ENCODE measurements at regions not wholly inside any gene's neighbourhood (a gene's known extent, or its start where the extent isn't known, plus 50 kb on each side); places are given as distances from the start of the nearest gene placed in this dataset.
A peak's percentile ranks its signal among the peaks of the same experiment; 100 is the strongest.

GRCh38 chr15:70510433-70510832 lies 252.9 kb downstream of the UACA start:
- DNase-seq (ENCODE audit: low read depth): no peak

GRCh38 chr15:70509731-70510143 lies 253.6 kb downstream of the UACA start:
- no peaks in the 10 kb centered on the region for H3K36me3 ChIP-seq (ENCODE audit: control insufficient read depth, insufficient read depth, low read length, severe bottlenecking)
- H3K4me1 ChIP-seq (ENCODE audit: control insufficient read depth, insufficient read depth, low read length): peaks cover 34% of the 10 kb centered on the region
- H3K9me3 ChIP-seq (ENCODE audit: control insufficient read depth, low read length): peaks cover 25% of the 10 kb centered on the region
- H3K4me3 ChIP-seq (ENCODE audit: low read length): no peak overlapping the region
- peaks cover 15% of the 10 kb centered on the region for H3K27me3 ChIP-seq (replicated peaks; ENCODE audit: control insufficient read depth, insufficient read depth, low read length)
- no peak for DNase-seq (ENCODE audit: low read depth)
- H3K9ac ChIP-seq (ENCODE audit: low read length): no peak overlapping the region

More at GRCh38 chr15:70510433-70510832, 252.9 kb downstream of the UACA start:
- Histone ChIP-seq H3K4me1 (ENCODE audit: control insufficient read depth, insufficient read depth, low read length) (peaks cover 27% of the 10 kb centered on the region), H3K9ac (ENCODE audit: low read length) (no peak overlapping the region), H3K4me3 (ENCODE audit: low read length) (no peak overlapping the region), H3K9me3 (ENCODE audit: control insufficient read depth, low read length) (peaks cover 25% of the 10 kb centered on the region), H3K27me3 (replicated peaks; ENCODE audit: control insufficient read depth, insufficient read depth, low read length) (peaks cover 20% of the 10 kb centered on the region), H3K36me3 (ENCODE audit: control insufficient read depth, insufficient read depth, low read length, severe bottlenecking) (no peaks in the 10 kb centered on the region)

GRCh38 chr15:70509282-70509662 lies 254.1 kb downstream of the UACA start:
- Histone ChIP-seq H3K36me3 (ENCODE audit: control insufficient read depth, insufficient read depth, low read length, severe bottlenecking) (no peaks in the 10 kb centered on the region), H3K9me3 (ENCODE audit: control insufficient read depth, low read length) (peaks cover 25% of the 10 kb centered on the region), H3K9ac (ENCODE audit: low read length) (no peak overlapping the region), H3K27me3 (replicated peaks; ENCODE audit: control insufficient read depth, insufficient read depth, low read length) (peaks cover 11% of the 10 kb centered on the region), H3K4me1 (ENCODE audit: control insufficient read depth, insufficient read depth, low read length) (peaks cover 39% of the 10 kb centered on the region), H3K4me3 (ENCODE audit: low read length) (no peak overlapping the region)
- DNase-seq (ENCODE audit: low read depth): no peak

GRCh38 chr15:70508561-70509281 lies 254.6 kb downstream of the UACA start:
- DNase-seq (ENCODE audit: low read depth): peak; percentile 87
- H3K9ac ChIP-seq (ENCODE audit: low read length): no peak overlapping the region
- H3K36me3 ChIP-seq (ENCODE audit: control insufficient read depth, insufficient read depth, low read length, severe bottlenecking): no peaks in the 10 kb centered on the region
- H3K4me1 ChIP-seq (ENCODE audit: control insufficient read depth, insufficient read depth, low read length): peaks cover 44% of the 10 kb centered on the region
- H3K4me3 ChIP-seq (ENCODE audit: low read length): no peak overlapping the region
- H3K9me3 ChIP-seq (ENCODE audit: control insufficient read depth, low read length): peaks cover 25% of the 10 kb centered on the region
- peaks cover 7% of the 10 kb centered on the region for H3K27me3 ChIP-seq (replicated peaks; ENCODE audit: control insufficient read depth, insufficient read depth, low read length)

GRCh38 chr15:70507772-70508371 lies 255.5 kb downstream of the UACA start:
- Histone ChIP-seq H3K4me3 (ENCODE audit: low read length) (no peak overlapping the region), H3K9me3 (ENCODE audit: control insufficient read depth, low read length) (peaks cover 25% of the 10 kb centered on the region), H3K27me3 (replicated peaks; ENCODE audit: control insufficient read depth, insufficient read depth, low read length) (peaks cover 10% of the 10 kb centered on the region), H3K36me3 (ENCODE audit: control insufficient read depth, insufficient read depth, low read length, severe bottlenecking) (no peaks in the 10 kb centered on the region), H3K9ac (ENCODE audit: low read length) (no peak overlapping the region), H3K4me1 (ENCODE audit: control insufficient read depth, insufficient read depth, low read length) (peaks cover 47% of the 10 kb centered on the region)
- DNase-seq (ENCODE audit: low read depth): peak; percentile 49

- H3K4me1 ChIP-seq (ENCODE audit: control insufficient read depth, insufficient read depth, low read length): peaks cover 47% of the 10 kb centered on the region
- H3K36me3 ChIP-seq (ENCODE audit: control insufficient read depth, insufficient read depth, low read length, severe bottlenecking): no peaks in the 10 kb centered on the region
- H3K27me3 ChIP-seq (replicated peaks; ENCODE audit: control insufficient read depth, insufficient read depth, low read length): peaks cover 22% of the 10 kb centered on the region
- H3K9me3 ChIP-seq (ENCODE audit: control insufficient read depth, low read length): peaks cover 17% of the 10 kb centered on the region
- DNase-seq (ENCODE audit: low read depth): no peak
- no peak overlapping the region for H3K4me3 ChIP-seq (ENCODE audit: low read length)
- no peak overlapping the region for H3K9ac ChIP-seq (ENCODE audit: low read length)
These were observed 257.1 kb downstream of the UACA start for GRCh38 chr15:70505936-70506912.

- Histone ChIP-seq H3K9ac (ENCODE audit: low read length) (no peak overlapping the region), H3K9me3 (ENCODE audit: control insufficient read depth, low read length) (peaks cover 9% of the 10 kb centered on the region), H3K27me3 (replicated peaks; ENCODE audit: control insufficient read depth, insufficient read depth, low read length) (peaks cover 24% of the 10 kb centered on the region), H3K4me3 (ENCODE audit: low read length) (no peak overlapping the region), H3K4me1 (ENCODE audit: control insufficient read depth, insufficient read depth, low read length) (peaks cover 47% of the 10 kb centered on the region), H3K36me3 (ENCODE audit: control insufficient read depth, insufficient read depth, low read length, severe bottlenecking) (no peaks in the 10 kb centered on the region)
- DNase-seq (ENCODE audit: low read depth): peak; percentile 79
These were observed 257.9 kb downstream of the UACA start for GRCh38 chr15:70505411-70505919.

- Histone ChIP-seq H3K36me3 (ENCODE audit: control insufficient read depth, insufficient read depth, low read length, severe bottlenecking) (no peaks in the 10 kb centered on the region), H3K4me1 (ENCODE audit: control insufficient read depth, insufficient read depth, low read length) (peaks cover 47% of the 10 kb centered on the region), H3K9me3 (ENCODE audit: control insufficient read depth, low read length) (peaks cover 4% of the 10 kb centered on the region), H3K9ac (ENCODE audit: low read length) (no peak overlapping the region), H3K4me3 (ENCODE audit: low read length) (no peak overlapping the region), H3K27me3 (replicated peaks; ENCODE audit: control insufficient read depth, insufficient read depth, low read length) (peaks cover 24% of the 10 kb centered on the region)
- no peak for DNase-seq (ENCODE audit: low read depth)
These were observed 258.4 kb downstream of the UACA start for GRCh38 chr15:70504988-70505387.

GRCh38 chr15:70504299-70504951 lies 258.9 kb downstream of the UACA start:
- Histone ChIP-seq H3K9me3 (ENCODE audit: control insufficient read depth, low read length) (no peaks in the 10 kb centered on the region), H3K4me3 (ENCODE audit: low read length) (peak overlapping the region; percentile 20), H3K27me3 (replicated peaks; ENCODE audit: control insufficient read depth, insufficient read depth, low read length) (peaks cover 26% of the 10 kb centered on the region), H3K36me3 (ENCODE audit: control insufficient read depth, insufficient read depth, low read length, severe bottlenecking) (no peaks in the 10 kb centered on the region), H3K4me1 (ENCODE audit: control insufficient read depth, insufficient read depth, low read length) (peaks cover 47% of the 10 kb centered on the region), H3K9ac (ENCODE audit: low read length) (no peak overlapping the region)
- peak; percentile 48 for DNase-seq (ENCODE audit: low read depth)

- Histone ChIP-seq H3K36me3 (ENCODE audit: control insufficient read depth, insufficient read depth, low read length, severe bottlenecking) (no peaks in the 10 kb centered on the region), H3K4me1 (ENCODE audit: control insufficient read depth, insufficient read depth, low read length) (peaks cover 41% of the 10 kb centered on the region), H3K4me3 (ENCODE audit: low read length) (no peak overlapping the region), H3K9ac (ENCODE audit: low read length) (no peak overlapping the region), H3K9me3 (ENCODE audit: control insufficient read depth, low read length) (no peaks in the 10 kb centered on the region), H3K27me3 (replicated peaks; ENCODE audit: control insufficient read depth, insufficient read depth, low read length) (peaks cover 32% of the 10 kb centered on the region)
- no peak for DNase-seq (ENCODE audit: low read depth)
These were observed 259.5 kb downstream of the UACA start for GRCh38 chr15:70503798-70504298.

All from adipocyte (in vitro differentiated cells).